ENCODE measurements at regions not wholly inside any gene's neighbourhood (a gene's known extent, or its start where the extent isn't known, plus 50 kb on each side); places are given as distances from the start of the nearest gene placed in this dataset.

DNA sequence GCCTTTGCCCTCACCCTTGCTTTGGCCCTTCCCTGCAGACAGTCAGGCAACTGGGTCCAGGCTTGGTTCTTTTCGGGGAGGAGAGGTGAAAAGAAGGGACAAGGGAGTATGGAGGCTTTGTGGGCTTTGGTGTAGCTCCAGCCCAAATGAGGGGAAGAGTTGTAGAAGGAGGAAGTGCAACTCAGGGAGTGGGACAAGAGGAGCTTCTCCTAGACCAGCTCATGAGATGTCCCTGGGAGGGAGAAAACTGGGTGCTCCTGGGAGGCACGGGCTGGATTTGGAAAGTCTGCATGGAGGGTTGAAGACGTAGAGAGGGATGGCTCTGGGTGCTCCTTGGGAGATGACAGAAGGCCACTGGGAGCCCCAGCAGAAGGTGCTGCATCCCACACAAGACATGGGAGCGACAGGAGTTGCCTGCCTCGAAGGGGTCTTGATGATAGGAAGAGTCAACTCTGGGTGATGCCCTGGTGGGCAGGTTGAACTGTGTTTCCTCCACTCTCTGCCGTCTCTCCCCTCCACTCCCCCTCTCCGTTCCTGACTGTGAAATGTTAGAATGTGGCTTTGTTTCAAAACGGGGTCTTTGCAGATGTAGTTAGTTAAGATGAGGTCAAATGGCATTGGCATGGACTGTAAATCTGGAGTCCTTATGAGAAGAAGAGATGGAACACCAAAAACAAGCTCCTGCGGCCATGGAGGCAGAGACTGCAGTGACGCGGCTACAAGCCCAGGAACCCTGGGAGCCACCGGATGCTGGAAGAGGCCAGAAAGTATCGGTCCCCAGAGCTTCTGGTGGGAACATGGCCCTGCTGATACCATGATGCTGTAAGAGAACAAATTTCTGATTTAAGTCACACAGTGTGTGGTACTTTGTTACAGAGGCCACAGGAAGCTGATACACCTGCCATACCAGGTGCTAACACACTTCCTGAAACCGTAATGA, 298.5 kb downstream of the GLRX3 start:
- no peak for DNase-seq

DNA sequence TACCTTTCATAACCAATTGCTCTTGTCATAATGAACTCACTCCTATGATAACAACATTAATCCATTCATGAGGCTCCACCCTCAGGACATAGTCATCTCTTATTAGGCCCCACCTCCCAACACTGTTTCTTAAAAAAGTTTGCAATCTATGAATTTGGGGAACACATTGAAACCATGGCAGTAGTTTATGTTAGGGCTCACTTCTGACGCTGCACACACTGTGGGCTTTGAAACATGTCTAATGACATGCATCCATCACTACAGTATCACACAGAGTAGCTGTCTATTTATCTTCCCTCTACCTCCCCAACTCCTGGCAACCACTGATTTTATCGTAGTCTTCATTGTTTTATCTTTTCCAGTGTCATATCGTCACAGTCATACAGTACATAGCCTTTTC, 299.8 kb downstream of the GLRX3 start:
- DNase-seq, result no peak

DNA sequence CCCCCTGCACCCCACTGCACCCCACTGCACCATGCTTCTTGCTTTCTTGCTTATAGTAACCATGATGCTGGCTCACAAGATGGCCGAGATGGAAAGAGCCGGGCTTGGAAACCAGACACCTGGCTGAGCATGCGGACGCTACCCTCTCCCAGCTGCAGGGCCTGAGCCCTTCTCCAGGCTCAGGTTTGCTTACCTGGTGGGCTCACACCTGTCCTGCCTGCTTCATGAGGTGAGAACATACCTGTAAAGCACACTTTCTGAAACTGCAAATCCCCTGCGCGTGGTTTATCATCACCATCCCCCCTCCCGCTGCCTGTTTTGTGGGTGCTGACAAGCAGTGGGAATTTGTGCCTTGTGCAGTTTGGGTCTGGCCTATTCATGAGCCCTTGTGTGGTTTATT, 302.7 kb downstream of the GLRX3 start:
- DNase-seq, result no peak

DNA sequence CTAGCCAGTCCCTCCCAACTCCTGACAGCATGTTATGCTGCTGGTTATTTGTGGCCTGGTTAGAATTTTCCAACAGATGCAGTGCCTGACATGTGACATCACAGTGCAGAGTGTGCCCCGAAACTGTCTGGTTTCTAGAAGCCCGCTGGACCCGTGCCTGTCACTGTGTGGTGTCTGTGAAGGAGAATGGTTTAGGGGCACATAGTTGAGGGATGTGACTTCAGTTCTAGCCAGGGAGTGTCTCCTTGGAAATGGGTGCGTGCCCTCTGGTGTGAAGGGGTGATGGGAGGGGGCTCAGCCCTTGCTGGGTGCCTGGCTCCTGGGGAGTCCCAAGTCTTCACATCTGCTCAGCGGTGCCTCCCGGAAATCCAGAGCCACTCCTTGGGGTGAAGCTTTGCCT, 303.6 kb downstream of the GLRX3 start:
- no peak for DNase-seq

DNA sequence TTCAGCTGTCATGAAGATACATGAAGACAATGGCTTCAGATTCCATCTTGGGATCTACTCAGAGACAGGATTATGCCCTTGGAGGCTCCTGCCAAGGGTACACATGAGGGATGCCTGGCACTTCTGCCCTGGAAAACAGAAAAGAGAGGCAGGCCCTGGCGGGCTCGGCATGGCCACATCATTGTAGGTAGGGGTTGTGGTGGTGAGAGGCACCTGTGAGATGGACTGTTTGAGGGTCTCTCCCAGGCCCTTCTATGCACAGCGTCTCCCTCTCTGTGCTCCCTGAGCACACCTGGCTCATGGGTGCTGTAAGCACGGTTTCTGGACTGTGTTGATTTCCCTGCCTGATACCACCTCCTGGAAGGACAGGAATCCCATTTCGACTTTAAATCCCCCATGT, 304.3 kb downstream of the GLRX3 start:
- DNase-seq, result no peak

DNA sequence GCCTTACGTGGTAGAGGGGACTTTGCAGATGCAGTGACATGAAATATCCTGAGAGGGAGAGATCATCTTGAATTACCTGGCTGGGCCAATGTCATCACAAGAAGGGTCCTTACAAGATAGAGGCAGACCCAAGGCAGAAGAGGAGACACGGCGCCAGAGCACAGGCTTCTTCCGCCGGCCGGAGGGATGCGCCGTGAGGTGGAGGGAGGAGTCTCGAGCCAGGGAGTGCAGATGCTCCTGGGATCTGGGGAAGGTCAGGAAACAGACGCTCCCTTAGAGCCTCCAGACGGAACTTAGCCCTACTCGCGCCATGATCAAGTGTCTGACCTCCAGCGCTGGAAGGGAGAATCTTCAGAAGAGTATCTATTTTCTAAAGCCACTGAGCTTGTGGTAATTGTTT, 304.8 kb downstream of the GLRX3 start:
- no peak for DNase-seq

DNA sequence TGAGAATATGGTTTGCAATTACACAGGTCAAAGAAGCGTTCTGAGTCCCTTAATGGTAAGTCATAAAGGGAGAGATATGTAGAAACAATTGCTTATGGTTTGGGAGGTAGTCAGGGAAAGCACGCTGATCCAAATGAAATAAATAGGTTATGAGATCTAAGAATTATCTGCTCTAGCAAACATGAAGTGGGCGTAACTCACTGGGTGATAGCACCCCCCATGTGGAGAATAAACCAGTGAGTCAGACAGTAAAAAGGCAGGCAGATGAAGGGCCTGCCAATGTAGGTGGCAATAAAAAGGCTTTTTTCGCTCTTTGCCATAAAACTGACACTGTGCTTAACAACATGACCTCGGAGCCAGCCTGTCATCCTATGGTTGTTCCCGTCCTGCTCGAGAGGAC, 306.9 kb downstream of the GLRX3 start:
- no peak for DNase-seq

DNA sequence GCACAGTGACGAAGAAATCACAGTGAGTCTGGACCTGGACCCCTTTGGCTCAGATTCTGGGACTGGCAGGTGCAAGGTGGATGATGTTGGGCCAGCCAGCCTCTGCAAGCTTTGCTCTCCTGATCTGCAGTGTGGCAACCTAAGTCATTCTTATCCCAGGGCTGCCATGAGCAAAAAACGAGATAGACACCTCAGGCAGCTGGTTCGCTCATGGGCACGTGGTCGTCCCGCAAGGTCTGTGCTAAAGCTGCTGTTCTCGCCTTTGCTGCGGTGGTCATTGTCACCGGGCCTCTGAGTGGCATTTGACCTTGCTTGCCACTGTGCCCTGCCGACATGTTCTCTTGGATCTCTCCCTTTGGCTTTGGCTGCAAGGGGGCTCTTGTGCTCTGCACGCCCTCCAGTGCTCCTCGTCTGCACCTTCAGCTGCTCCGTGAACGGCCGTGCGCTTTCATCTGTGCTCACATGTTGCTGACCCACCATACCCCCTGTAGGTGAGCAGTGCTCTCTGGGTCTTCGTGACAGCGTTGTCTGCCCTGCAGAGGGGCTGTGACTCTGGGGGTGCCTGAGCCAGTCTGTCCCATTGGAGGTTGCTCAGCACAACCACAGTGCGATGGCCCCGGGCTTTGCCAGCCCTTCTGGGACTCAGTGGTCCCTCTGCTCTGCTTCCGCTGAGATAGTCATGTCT, 317.0 kb downstream of the GLRX3 start:
- DNase-seq, result no peak

DNA sequence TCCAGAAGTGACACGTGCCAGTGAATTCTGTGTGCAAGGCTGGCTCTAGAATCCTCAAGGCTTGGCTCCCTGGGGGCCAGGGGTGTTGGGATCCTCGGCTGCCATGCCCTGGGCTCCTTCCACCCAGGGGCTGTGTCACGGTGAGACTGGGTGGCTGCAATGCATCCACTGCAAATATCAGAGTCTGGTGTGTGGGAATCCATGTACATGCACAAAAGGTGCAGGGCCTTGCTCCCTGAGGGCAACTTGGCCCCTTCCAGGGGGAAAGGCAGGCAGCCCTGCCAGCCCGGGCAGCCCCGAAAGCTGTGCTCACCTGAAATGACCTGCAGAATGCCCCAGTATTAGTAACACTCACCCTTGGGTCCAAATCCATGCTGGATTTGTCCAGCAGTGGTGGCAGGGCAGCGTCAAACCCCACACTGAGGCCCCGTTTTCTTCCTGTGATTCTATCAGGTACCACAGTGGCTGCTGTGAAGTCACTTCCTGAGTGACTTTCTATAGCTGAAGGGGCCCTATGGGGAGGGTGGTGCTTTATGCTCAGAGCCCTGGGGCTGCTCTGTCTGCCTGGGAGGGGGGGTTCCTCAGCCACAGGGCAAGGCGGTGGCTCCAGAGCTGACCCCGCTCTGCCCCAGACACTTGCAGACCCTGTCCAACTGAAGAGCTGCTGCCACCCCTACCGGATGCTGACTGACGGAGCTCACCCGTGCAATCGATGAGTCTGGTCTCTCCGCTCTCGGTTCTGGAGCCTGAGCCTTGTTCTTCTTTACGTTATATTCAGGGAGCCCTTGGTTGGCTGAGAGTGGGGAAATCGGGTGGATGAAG, 317.7 kb downstream of the GLRX3 start:
- DNase-seq, result no peak

DNA sequence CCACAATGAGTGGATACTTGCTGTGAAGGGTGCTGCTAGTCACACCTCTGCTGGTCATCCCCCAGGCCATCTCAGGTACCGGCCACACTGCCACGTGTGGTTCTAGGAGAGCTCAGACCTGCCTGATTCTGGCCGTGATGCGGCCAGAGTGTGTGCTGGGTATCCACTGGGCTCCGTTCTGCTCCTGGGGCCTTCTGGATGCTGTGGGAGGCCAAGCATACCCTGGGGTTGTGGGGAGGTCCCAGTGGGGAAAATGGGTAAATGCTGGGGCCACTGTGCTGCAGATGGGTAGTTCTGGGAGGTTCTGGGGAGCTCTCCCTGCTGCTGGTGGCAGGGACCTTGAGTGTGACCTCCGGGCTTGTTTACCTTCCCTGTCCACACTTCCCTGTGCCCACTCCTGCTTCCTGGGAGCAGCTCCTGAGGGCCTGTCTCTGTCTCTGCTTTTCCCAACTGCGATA, 318.4 kb downstream of the GLRX3 start:
- no peak for DNase-seq

DNA sequence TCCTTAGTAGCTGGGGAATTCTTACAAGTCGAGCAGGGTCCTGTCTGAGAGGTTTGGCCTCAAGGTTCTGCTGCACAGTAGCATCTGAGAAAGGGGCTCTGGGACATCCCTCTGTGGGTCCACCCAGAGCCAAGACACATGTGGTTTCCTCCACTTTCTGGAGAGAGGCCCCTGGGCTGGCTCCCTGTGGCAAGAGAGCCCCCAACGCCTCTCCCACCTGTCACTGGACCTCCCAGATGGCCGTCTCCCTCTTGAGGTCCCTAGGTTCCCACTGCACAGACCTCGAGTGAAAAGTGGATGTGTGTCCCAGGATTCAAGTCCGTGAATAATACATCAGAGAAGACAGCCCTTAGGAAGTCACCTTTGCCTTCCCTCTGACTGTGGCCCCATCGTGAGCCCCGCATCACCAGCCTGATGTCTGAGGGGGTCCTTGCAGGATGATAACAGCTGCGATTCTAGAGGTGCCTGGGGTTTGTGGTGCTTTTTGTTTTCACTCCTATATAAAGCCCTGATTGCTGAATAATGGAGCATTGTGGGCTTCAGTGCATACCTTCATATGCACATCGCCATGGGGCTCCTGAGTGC, 319.0 kb downstream of the GLRX3 start:
- no peak for DNase-seq

DNA sequence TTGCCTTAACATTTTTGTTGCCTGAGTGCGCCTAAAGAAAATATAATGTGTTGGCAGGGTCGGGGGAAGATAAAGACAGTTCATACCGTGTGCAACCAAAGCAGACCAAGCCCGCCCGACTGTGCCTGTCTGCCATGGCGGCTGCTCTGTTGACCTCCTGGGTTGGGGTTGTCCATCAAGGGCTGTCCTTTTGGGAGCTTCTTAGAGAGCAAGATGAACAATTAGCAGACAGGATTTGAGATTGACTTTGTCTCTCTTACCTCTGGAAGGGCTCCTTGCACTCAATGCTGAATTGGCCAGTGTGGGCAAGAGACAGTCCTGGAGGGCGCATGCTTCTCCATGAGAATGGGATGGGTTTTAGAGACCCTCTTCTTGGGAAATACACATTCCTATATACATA, 319.6 kb downstream of the GLRX3 start:
- no peak for DNase-seq

DNA sequence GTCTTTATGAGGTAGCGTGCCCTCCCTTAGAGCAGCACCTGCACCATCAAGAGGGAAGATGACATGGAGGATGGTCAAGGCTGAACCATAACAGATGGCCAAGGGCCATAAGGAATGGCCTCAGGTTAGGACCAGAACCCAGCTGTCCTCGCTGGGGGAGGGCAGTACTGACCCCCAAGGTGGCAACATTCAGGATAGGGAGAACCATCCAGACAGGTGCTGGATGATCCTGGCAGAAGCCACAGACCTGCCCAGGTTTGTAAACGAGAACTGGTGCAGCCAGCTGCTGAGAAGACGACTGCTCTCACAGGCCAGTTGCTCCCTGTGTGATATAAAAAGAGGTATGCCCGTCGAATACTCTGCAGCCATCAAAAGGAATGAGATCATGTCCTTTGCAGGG, 320.4 kb downstream of the GLRX3 start:
- DNase-seq, result no peak

DNA sequence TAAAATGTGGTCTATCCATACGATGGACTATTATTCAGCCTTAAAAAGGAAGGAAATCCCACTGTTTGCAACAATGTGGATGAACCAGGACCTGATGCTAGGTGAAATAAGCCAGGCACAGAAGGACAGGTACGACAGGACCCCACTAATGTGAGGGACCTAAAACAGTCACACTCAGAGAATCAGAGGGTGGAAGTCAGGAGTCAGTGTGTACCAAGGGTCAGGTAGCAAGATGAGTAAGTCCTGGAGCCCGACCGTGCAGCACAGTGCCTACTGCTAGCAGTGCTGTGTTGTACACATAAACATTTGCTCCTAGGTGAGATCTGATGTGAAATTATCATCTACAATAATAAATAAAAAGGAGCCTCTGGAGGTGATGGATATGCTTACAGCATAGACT, 322.3 kb downstream of the GLRX3 start:
- DNase-seq, result no peak

DNA sequence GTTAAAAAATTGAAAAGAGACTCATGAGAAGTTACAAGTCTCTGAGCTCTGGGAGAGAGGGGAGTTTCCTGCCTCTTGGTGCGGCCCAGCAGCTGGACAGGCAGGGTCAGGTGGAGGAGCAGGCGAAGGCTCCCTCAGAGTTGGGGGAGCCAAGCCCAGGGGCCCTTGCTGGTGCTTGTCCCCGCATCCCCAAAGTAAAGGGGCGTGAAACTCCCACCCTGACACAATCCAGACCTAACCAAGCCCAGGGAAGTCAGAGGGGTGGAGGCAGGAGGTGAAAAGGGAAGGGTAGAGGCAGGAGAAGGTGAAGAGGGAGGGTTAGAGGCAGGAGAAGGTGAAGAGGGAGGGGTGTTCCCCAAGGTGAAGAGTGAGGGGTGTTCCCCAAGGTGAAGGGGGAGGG, 322.8 kb downstream of the GLRX3 start:
- no peak for DNase-seq

DNA sequence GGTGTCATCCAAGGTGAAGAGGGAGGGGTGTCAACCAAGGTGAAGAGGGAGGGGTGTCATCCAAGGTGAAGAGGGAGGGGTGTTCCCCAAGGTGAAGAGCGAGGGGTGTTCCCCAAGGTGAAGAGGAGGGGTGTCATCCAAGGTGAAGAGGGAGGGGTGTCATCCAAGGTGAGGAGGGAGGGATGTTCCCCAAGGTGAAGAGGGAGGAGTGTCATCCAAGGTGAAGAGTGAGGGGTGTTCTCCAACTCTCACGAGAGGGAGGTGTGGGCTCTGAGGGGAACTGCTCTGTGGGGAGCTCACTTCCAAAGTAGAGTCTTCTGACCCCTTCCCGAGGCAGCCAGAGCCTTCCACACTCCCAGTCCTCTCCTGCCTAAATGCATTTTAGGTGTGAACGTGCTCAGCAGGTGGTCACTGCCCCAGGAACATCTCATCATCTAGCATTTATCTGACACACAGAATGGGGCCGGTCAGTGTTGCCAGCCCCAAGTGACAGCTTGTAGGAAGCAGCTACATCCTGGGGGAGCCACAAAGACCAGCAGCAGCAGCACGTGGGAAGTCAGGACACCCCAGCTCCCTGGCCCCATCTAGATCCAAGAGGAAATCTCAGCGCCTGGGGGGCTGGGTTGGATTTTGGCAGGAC, 323.8 kb downstream of the GLRX3 start:
- DNase-seq, result no peak

DNA sequence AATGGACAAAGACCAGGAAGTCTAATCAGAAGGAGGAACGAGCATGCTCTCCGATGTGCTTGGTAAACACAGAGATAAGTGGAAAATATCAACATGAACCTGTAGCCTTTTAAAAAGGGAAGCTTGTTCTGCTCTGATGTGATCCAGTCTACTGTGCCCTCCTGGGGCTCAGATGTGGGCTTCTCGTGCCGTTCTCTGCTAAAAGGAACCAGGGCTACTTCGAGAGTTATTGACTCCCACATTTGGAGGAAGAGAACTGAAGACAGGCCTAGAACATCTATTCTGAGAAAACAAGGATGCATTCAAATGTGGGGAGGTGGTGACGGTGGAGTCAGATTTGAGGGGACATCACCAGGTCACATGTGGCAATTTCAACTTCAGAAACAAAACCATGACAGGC, 325.4 kb downstream of the GLRX3 start:
- no peak for DNase-seq

DNA sequence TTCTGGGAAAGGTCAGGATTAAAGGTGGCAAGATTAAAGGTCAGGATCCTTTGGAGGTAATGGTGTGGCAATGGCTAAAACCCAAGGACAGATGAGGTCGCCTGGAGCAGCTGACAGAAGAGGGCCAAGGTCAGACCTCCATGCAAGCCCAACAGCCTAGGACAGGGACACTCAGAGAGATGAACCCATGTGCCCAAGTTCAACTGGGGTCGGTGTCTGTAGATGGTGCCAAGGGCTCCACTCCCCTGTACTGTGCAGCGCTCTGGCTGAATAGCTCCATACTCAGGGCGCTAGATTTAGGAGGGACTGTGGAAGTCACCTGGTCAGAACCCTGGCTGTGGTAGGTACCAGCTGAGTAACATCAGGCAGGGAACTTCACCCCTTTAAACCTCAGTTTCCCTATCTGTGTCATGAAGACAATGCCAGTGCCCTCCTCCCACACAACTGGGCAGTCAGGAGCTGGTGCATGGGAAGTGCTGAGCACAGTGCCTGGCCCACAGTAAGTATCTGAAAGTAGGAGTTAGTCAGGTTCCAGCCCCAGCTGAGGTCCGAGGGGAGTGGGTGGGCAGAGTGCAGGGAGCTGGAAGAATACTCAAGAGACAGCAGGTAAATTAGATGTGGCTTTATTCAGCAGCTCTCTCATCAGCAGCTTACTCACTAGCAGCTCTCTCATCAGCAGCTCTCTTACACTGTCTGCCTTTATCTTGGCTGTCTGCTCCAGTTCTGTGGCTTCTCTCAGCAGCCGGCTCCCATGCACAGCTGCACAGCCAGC, 327.1 kb downstream of the GLRX3 start:
- no peak for DNase-seq

DNA sequence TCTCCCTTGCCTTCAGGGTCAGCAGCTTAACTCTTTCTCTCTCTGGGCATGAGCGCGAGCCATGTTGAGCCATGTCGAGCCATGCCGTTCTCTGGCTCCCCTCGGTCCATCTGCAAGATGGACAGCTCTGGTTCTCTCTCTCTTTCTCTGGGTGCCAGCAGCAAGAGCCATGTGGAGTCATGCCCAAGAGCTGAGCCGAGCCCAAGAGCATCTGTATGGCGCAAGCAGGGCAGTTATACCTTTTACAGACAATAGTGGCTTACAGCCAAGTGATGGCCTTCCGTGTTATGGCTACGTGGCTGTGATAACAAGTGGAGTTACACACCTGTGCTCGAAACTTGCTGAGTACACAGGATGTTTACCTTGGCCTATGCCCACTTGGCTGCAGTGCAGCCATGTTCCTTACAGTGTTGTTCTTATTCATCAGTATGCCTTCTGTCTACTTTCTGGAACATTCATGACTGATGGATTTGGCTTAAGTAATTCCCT, 327.7 kb downstream of the GLRX3 start:
- DNase-seq, result no peak

DNA sequence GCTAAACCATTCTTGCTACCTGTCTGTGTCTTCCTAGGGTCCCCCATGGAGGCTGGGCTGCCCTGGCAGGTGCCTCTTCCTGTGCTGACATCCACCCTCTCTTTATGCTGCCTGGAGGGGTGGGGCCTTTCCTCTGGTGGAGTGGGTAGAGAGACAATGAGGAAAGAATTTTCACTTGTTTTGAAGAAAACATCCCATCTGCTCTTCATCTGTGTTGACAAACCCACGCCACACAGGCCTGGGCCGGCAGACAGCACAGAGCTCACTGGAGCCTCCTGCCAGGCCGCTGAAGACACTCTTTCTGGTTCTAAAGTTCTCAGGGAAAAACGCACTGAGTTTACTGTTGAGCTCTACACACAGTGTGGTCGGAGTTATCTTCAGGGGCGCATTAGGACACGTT, 328.2 kb downstream of the GLRX3 start:
- DNase-seq, result no peak

DNA sequence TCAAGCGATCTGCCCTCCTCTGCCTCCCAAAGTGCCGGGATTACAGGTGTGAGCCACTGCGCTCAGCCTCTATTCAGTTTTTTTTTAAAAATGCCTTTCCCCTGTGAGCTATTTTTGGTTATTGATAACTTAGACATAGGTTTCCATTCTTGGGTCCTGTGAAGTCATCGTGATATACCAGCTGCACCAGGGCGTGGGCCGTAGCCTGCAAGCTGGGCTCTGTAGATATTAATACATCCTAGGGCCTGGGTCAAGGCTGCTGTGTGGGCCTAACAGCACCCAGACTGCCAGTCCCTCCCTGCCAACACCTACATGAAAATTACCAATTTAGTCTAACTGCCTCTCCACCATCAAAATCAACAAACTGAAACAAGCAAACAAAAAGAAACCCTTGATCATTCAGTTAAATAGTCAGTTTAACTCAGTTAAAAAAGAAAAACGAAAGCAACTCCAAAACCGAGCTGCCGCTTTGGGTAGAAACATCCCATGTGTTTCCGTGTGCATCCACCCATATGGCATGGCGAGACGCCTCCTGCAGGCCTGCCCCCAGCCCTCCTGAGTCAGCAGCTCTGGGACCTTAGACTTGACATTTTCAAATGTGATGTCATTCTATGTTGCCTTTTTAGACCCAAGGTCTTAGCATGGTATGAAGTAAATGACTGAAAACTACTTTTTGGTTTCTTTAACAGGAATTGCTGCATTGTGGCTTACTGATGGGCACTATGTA, 330.2 kb downstream of the GLRX3 start:
- DNase-seq, result no peak

All from SHP77 treated with DMSO at 0.1 percent for 48 hours (cell line).